Activated T-helper 17 cell treated with anti-CD3 and anti-CD28 coated beads, Interleukin-2, amount 50 U/mL, for 72 hours (primary cell): ENCODE measurements at regions not wholly inside any gene's neighbourhood (a gene's known extent, or its start where the extent isn't known, plus 50 kb on each side); places are given as distances from the start of the nearest gene placed in this dataset.

Experiments
- ATAC-seq: fragments of 150-1000 bp; cut with Tn5 transposase; replicated peaks from 2 replicates; pipeline ENCODE4 v1.10.0; 2021; ENCODE audit warnings: mild to moderate bottlenecking, moderate library complexity
- H3K27ac Mint-ChIP-seq: one replicate; pipeline ENCODE4 v1.8.0; 2022; ENCODE audit warnings: mixed read lengths
- H3K27me3 Mint-ChIP-seq: one replicate; pipeline ENCODE4 v1.8.0; 2022; ENCODE audit warnings: mixed read lengths
- H3K36me3 Mint-ChIP-seq: one replicate; pipeline ENCODE4 v1.8.0; 2022; ENCODE audit warnings: low read depth, mild to moderate bottlenecking, mixed read lengths
- H3K4me1 Mint-ChIP-seq: one replicate; pipeline ENCODE4 v1.8.0; 2022; ENCODE audit warnings: mixed read lengths
- H3K4me3 Mint-ChIP-seq: one replicate; pipeline ENCODE4 v1.8.0; 2022; ENCODE audit warnings: mild to moderate bottlenecking, mixed read lengths
- H3K9me3 Mint-ChIP-seq: one replicate; pipeline ENCODE4 v1.8.0; 2022; ENCODE audit warnings: mixed read lengths

GRCh38 chr9:118271331-118271730 is 567.1 kb downstream of the TLR4 start:
- H3K4me3 Mint-ChIP-seq, result no peak overlapping the region
- H3K27me3 Mint-ChIP-seq, result peaks cover 7% of the 10 kb centered on the region
- no peak for ATAC-seq
- H3K4me1 Mint-ChIP-seq, result no peaks in the 10 kb centered on the region
- no peak overlapping the region for H3K27ac Mint-ChIP-seq
- no peaks in the 10 kb centered on the region for H3K36me3 Mint-ChIP-seq
- H3K9me3 Mint-ChIP-seq, result peaks cover 5% of the 10 kb centered on the region

DNA sequence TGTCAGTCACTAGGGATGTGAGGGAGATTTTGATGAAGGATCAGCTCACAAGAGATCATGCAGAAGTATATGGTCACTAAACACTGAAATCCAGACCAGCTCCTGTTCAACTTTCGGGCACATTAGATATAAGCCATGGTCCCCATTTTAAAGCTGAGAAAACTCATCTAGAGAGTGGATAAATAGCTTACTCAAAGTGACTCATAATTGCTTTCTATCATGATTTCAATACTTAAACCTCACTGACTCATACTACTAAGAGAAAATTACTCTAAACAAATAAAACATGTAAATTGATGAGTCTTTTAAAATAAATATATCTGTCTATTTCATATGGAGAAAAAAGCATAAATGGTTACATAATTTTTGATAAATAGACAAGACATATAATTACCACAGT is 567.7 kb downstream of the TLR4 start:
- no peaks in the 10 kb centered on the region for H3K36me3 Mint-ChIP-seq
- H3K9me3 Mint-ChIP-seq, result peaks cover 5% of the 10 kb centered on the region
- no peak overlapping the region for H3K4me3 Mint-ChIP-seq
- H3K27me3 Mint-ChIP-seq, result peaks cover 7% of the 10 kb centered on the region
- H3K4me1 Mint-ChIP-seq, result no peaks in the 10 kb centered on the region
- no peak overlapping the region for H3K27ac Mint-ChIP-seq
- peak; percentile 35 for ATAC-seq

DNA sequence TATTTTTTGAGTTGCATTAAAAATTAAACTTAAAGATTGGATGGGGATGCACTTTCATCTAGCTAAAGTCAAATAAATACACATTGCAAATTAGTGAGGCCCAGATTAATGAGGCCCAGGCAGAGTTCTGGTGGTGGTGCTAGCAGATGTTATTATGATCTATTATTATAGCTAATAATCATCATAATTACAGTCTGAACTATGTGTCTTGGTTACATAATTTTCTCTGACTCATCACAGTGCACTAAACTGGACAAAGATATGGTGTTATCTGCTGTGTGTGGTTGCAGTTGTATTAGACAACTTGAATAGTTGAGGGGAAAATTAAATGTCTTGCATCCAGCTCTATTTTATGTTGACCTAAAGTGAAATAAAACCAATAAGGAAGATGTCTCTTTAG is 568.8 kb downstream of the TLR4 start:
- no peak for ATAC-seq
- H3K36me3 Mint-ChIP-seq, result no peaks in the 10 kb centered on the region
- H3K9me3 Mint-ChIP-seq, result peaks cover 5% of the 10 kb centered on the region
- no peak overlapping the region for H3K27ac Mint-ChIP-seq
- H3K4me3 Mint-ChIP-seq, result no peak overlapping the region
- H3K4me1 Mint-ChIP-seq, result no peaks in the 10 kb centered on the region
- H3K27me3 Mint-ChIP-seq, result peaks cover 13% of the 10 kb centered on the region

- H3K27ac Mint-ChIP-seq, result no peak overlapping the region
- no peaks in the 10 kb centered on the region for H3K36me3 Mint-ChIP-seq
- peaks cover 14% of the 10 kb centered on the region for H3K27me3 Mint-ChIP-seq
- H3K4me1 Mint-ChIP-seq, result no peaks in the 10 kb centered on the region
- peaks cover 3% of the 10 kb centered on the region for H3K9me3 Mint-ChIP-seq
- no peak for ATAC-seq
- no peak overlapping the region for H3K4me3 Mint-ChIP-seq
Measured at GRCh38 chr9:118276784-118277183, 572.6 kb downstream of the TLR4 start.

DNA sequence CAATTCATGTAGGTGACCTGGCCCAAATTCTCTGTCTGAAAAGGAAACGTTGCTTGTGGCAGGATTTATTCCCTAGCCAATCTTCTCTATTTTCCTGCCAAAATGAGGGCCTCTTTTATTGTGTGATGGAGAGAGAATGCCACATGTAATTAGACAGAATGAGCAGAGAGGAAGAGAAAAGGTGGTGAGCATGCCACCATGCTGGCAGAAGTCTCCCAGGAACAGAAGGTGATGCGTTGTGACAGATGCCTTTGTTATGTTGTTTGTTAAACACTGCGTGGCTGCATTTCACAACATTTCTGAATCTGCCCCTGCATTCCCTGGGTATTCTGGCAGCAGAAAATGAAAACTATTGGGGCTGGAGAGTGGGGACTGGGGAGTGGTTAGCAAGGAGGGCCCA is 577.6 kb downstream of the TLR4 start:
- no peak overlapping the region for H3K27ac Mint-ChIP-seq
- H3K4me3 Mint-ChIP-seq, result no peak overlapping the region
- no peaks in the 10 kb centered on the region for H3K36me3 Mint-ChIP-seq
- no peak for ATAC-seq
- H3K27me3 Mint-ChIP-seq, result peaks cover 19% of the 10 kb centered on the region
- no peaks in the 10 kb centered on the region for H3K4me1 Mint-ChIP-seq
- peaks cover 4% of the 10 kb centered on the region for H3K9me3 Mint-ChIP-seq

GRCh38 chr9:118283488-118283887 is 579.3 kb downstream of the TLR4 start:
- Mint-ChIP-seq H3K36me3 (no peaks in the 10 kb centered on the region), H3K27me3 (peaks cover 10% of the 10 kb centered on the region), H3K27ac (no peak overlapping the region), H3K4me1 (no peaks in the 10 kb centered on the region), H3K4me3 (no peak overlapping the region), H3K9me3 (peaks cover 4% of the 10 kb centered on the region)
- no peak for ATAC-seq

DNA sequence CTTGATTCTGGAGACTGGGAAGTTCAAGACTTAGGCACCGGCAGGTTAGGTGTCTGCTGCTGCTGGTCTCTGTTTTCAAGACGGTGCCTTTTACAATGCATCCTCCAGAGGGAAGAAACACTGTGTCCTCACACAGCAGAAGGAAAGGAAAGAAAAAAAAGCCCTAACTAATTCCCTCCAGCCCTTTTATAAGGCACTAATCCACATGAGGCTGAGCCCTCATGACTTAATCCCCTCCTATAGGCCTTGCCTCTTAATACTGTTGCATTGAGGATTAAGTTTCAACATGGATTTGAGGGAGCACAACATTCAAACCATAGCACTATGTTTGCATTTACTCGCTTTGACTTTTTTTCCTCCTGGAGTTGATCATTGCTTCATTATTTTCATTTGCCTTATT is 585.9 kb downstream of the TLR4 start:
- ATAC-seq, result no peak
- no peaks in the 10 kb centered on the region for H3K27me3 Mint-ChIP-seq
- H3K4me1 Mint-ChIP-seq, result no peaks in the 10 kb centered on the region
- no peaks in the 10 kb centered on the region for H3K9me3 Mint-ChIP-seq
- no peak overlapping the region for H3K4me3 Mint-ChIP-seq
- no peaks in the 10 kb centered on the region for H3K36me3 Mint-ChIP-seq
- H3K27ac Mint-ChIP-seq, result no peak overlapping the region

DNA sequence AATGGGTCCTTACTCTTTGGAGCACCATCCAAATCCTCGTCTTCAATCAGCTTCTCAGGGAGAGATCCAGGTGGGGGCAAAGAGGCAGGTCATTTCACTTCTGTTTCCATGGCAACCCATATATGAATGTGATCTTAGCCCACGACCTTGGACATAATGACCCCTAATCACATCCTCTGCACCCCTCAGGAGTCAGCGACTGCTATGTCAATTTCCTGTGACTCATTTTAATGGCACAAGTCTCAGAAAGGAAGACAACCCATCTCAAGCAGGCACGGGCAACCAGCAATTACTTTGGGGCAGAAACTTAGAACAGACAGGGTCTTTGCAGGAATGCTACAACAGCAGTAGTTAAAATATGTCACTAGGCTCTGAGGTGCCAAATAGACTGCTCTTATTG is 591.2 kb downstream of the TLR4 start:
- H3K9me3 Mint-ChIP-seq, result no peaks in the 10 kb centered on the region
- no peaks in the 10 kb centered on the region for H3K36me3 Mint-ChIP-seq
- no peak overlapping the region for H3K27ac Mint-ChIP-seq
- ATAC-seq, result no peak
- H3K4me1 Mint-ChIP-seq, result no peaks in the 10 kb centered on the region
- H3K4me3 Mint-ChIP-seq, result no peak overlapping the region
- peaks cover 3% of the 10 kb centered on the region for H3K27me3 Mint-ChIP-seq

DNA sequence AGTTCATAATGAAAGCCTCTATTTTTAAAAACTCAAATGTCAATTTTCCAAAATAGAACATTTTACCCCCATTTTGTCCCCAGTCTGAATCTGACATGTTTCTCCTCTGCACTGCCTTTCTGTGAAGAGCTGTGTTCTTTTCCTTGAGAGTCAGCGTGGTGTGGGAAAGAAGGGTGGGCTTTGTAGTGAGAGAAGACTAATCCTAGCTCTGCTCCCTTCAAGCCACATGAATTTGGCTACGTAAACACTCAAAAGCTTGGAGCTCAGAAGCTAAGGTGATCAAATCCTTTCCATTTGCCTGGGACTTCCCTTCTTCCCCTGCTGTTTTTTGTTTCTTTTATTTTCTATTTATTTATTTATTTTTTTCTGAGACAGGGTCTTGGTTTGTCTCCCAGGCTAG is 598.5 kb downstream of the TLR4 start:
- Mint-ChIP-seq H3K27ac (no peak overlapping the region), H3K4me1 (no peaks in the 10 kb centered on the region), H3K9me3 (no peaks in the 10 kb centered on the region), H3K4me3 (no peak overlapping the region), H3K27me3 (peaks cover 4% of the 10 kb centered on the region), H3K36me3 (no peaks in the 10 kb centered on the region)
- no peak for ATAC-seq

DNA sequence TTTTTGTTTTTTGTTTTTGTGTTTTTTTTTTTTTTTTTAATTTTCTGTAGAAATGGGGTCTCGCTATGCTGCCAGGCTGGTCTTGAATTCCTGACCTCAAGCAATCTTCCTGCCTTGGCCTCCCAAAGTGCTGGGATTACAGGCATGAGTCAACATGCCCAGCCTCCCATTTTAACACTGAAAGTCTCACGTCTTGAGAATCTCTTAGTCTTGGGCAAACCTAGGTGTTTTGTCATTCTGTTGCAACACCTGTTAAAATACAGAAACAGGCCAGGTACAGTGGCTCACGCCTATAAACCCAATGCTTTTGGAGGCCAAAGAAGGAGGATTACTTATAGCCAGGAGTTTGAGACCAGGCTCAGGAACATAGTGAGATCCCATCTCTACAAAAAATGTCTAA is 599.0 kb downstream of the TLR4 start:
- no peak overlapping the region for H3K27ac Mint-ChIP-seq
- H3K36me3 Mint-ChIP-seq, result no peaks in the 10 kb centered on the region
- no peak for ATAC-seq
- H3K9me3 Mint-ChIP-seq, result no peaks in the 10 kb centered on the region
- no peaks in the 10 kb centered on the region for H3K4me1 Mint-ChIP-seq
- H3K4me3 Mint-ChIP-seq, result no peak overlapping the region
- H3K27me3 Mint-ChIP-seq, result peaks cover 4% of the 10 kb centered on the region

- H3K9me3 Mint-ChIP-seq, result no peaks in the 10 kb centered on the region
- no peak overlapping the region for H3K27ac Mint-ChIP-seq
- peaks cover 4% of the 10 kb centered on the region for H3K27me3 Mint-ChIP-seq
- no peaks in the 10 kb centered on the region for H3K36me3 Mint-ChIP-seq
- no peaks in the 10 kb centered on the region for H3K4me1 Mint-ChIP-seq
- no peak for ATAC-seq
- no peak overlapping the region for H3K4me3 Mint-ChIP-seq
Measured at GRCh38 chr9:118305331-118305730, 601.1 kb downstream of the TLR4 start.

- ATAC-seq, result no peak
- no peaks in the 10 kb centered on the region for H3K36me3 Mint-ChIP-seq
- no peak overlapping the region for H3K4me3 Mint-ChIP-seq
Measured at GRCh38 chr9:118306801-118307200, 602.6 kb downstream of the TLR4 start.

DNA sequence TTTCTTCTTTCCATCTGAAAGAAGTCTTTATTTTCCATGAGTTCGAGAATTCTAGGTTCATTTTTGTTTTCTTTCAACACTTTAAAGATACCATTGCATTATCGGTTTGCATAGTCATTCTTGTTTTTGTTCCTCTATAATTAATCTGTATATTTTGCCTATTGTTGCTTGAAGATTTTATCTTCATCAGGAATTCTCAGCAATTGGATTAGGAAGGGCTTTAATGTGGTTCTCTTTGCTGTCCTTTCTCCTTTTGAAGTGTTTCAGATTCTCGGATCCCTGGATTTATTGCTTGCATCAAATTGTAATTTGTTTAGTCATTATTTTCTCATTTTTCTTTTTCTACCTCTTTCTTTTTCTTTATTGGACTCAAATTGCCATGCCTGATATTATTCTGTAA is 609.8 kb downstream of the TLR4 start:
- peaks cover 5% of the 10 kb centered on the region for H3K9me3 Mint-ChIP-seq
- H3K4me3 Mint-ChIP-seq, result no peak overlapping the region
- no peak for ATAC-seq
- no peak overlapping the region for H3K27ac Mint-ChIP-seq
- H3K36me3 Mint-ChIP-seq, result no peaks in the 10 kb centered on the region
- peaks cover 5% of the 10 kb centered on the region for H3K27me3 Mint-ChIP-seq
- H3K4me1 Mint-ChIP-seq, result no peaks in the 10 kb centered on the region

More at GRCh38 chr9:118306801-118307200, 602.6 kb downstream of the TLR4 start:
- Mint-ChIP-seq H3K27me3 (peaks cover 4% of the 10 kb centered on the region), H3K27ac (no peak overlapping the region), H3K9me3 (no peaks in the 10 kb centered on the region), H3K4me1 (no peaks in the 10 kb centered on the region)

DNA sequence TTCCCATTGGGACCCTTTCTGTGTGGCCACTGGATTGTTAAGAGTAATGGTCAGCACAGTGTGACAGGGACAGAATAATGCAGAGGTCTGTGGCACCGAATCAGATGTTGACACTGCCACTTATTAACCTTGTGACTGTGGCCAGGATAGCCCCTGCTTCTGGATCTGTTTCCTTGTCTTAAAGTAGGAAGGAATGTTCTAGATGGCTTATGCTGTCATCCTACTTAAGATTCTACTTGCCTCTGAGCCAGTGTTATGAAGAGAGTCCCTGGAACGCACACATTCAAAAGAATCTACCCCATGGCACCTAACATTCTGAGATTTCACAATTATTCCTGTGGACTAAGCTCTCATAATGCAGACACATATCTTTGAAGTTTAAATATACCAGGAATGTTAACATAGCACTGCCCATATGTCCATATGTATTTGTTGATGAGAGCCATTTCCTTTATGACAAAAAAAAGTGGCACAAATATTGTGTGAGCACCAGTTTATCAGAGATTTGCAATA is 612.7 kb downstream of the TLR4 start:
- Mint-ChIP-seq H3K4me3 (no peak overlapping the region), H3K4me1 (no peaks in the 10 kb centered on the region), H3K27ac (no peak overlapping the region), H3K27me3 (peaks cover 5% of the 10 kb centered on the region), H3K9me3 (peaks cover 5% of the 10 kb centered on the region), H3K36me3 (no peaks in the 10 kb centered on the region)
- no peak for ATAC-seq

- H3K27ac Mint-ChIP-seq, result no peak overlapping the region
- peaks cover 5% of the 10 kb centered on the region for H3K27me3 Mint-ChIP-seq
- peaks cover 5% of the 10 kb centered on the region for H3K9me3 Mint-ChIP-seq
- no peaks in the 10 kb centered on the region for H3K4me1 Mint-ChIP-seq
- ATAC-seq, result no peak
- no peak overlapping the region for H3K4me3 Mint-ChIP-seq
- no peaks in the 10 kb centered on the region for H3K36me3 Mint-ChIP-seq
Measured at GRCh38 chr9:118318770-118319431, 614.7 kb downstream of the TLR4 start.

DNA sequence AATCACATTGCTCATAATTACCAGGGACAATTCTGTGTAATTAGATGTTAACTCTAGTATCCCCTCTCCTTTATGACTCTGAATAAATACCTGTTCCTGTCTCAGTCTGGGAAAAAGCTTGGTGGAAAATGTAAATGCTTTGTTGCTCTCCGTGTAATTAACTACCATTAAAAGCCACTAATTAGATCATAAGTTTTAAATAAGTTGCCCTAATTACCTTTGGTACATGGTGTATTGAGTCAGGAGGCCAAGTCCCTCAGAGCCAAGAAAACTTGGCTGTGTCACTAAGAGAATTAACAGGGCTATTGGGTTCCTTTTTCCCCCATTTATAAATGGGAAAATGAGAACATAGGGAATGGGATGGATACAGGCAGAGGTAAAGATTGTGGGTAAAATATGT is 617.6 kb downstream of the TLR4 start:
- H3K27ac Mint-ChIP-seq, result no peak overlapping the region
- peaks cover 8% of the 10 kb centered on the region for H3K9me3 Mint-ChIP-seq
- H3K4me3 Mint-ChIP-seq, result no peak overlapping the region
- peaks cover 5% of the 10 kb centered on the region for H3K27me3 Mint-ChIP-seq
- no peaks in the 10 kb centered on the region for H3K4me1 Mint-ChIP-seq
- no peak for ATAC-seq
- no peaks in the 10 kb centered on the region for H3K36me3 Mint-ChIP-seq
